HEK293 (cell line): ENCODE measurements at regions not wholly inside any gene's neighbourhood (a gene's known extent, or its start where the extent isn't known, plus 50 kb on each side); places are given as distances from the start of the nearest gene placed in this dataset.

Experiments used
- CTCF ChIA-PET: fragments of 350-600 bp; formaldehyde crosslinking; extraction: SDS; loops from one replicate; lab custom pipeline; 2021; ENCODE audit warnings: antibody characterized with exemption; lab: Yijun Ruan, JAX
- POLR2A ChIA-PET: fragments of 300-600 bp; formaldehyde crosslinking; extraction: SDS; loops from one replicate; lab custom pipeline; 2020; ENCODE audit warnings: antibody characterized with exemption, inconsistent platforms; lab: Yijun Ruan, JAX
- H3K27ac ChIP-seq: fragments of 200-500 bp; sonication (Bioruptor generic); 2 replicates; pipeline ENCODE4 v1.5.1; 2014; ENCODE audit warnings: low read depth, low read length, control low read depth, inconsistent platforms; ENCODE audit errors: extremely low read depth
- H3K36me3 ChIP-seq, 2 experiments: fragments of 200-500 bp in 1 of 2; sonication (Bioruptor generic) in 1 of 2; 1 replicate in 1 of 2; 2 replicates in 1 of 2; pipeline ENCODE4 v1.5.1; 2014 to 2017; ENCODE audit warnings: inconsistent platforms in 2 of 2, low read length in 2 of 2; ENCODE audit not compliant: control insufficient read depth in 2 of 2, insufficient read depth in 1 of 2
- H3K4me1 ChIP-seq: fragments of 200-500 bp; sonication (Bioruptor generic); 2 replicates; pipeline ENCODE4 v1.5.1; 2014; ENCODE audit warnings: mild to moderate bottlenecking, low read length, inconsistent platforms; ENCODE audit not compliant: control insufficient read depth, insufficient read depth
- H3K4me3 ChIP-seq: 2 replicates; pipeline ENCODE4 v1.5.1; 2011; ENCODE audit warnings: low read depth, mild to moderate bottlenecking, control low read depth, low read length, moderate library complexity
- H3K9me3 ChIP-seq: fragments of 200-500 bp; sonication (Bioruptor generic); 2 replicates; pipeline ENCODE4 v1.5.1; 2014; ENCODE audit warnings: low read depth, low read length, inconsistent platforms; ENCODE audit not compliant: control insufficient read depth, insufficient read depth
- OSR2 ChIP-seq: fragments of 450-650 bp; formaldehyde crosslinking; IDR thresholded peaks from 2 replicates; pipeline ENCODE4 v1.5.1; 2016; ENCODE audit warnings: missing biosample characterization, missing genetic modification characterization
- YY2 ChIP-seq: fragments of 450-650 bp; formaldehyde crosslinking; IDR thresholded peaks from 2 replicates; pipeline ENCODE4 v1.5.1; 2016; ENCODE audit warnings: missing biosample characterization, missing genetic modification characterization
- ZBTB20 ChIP-seq: fragments of 450-650 bp; formaldehyde crosslinking; IDR thresholded peaks from 2 replicates; pipeline ENCODE4 v1.5.1; 2016; ENCODE audit warnings: missing biosample characterization, missing genetic modification characterization
- ZFP69B ChIP-seq: fragments of 450-650 bp; formaldehyde crosslinking; IDR thresholded peaks from 2 replicates; pipeline ENCODE4 v1.5.1; 2016; ENCODE audit warnings: missing biosample characterization, missing genetic modification characterization
- ZIC2 ChIP-seq: fragments of 450-650 bp; formaldehyde crosslinking; IDR thresholded peaks from 2 replicates; pipeline ENCODE4 v1.5.1; 2016; ENCODE audit warnings: missing biosample characterization, missing genetic modification characterization
- ZNF114 ChIP-seq: fragments of 450-650 bp; formaldehyde crosslinking; IDR thresholded peaks from 2 replicates; pipeline ENCODE4 v1.5.0; 2017; ENCODE audit warnings: missing biosample characterization, missing genetic modification characterization
- ZNF23 ChIP-seq: fragments of 450-650 bp; formaldehyde crosslinking; IDR thresholded peaks from 2 replicates; pipeline ENCODE4 v1.5.1; 2016; ENCODE audit warnings: missing biosample characterization, missing genetic modification characterization, borderline replicate concordance
- ZNF324 ChIP-seq: fragments of 450-650 bp; formaldehyde crosslinking; IDR thresholded peaks from 2 replicates; pipeline ENCODE4 v1.5.1; 2016; ENCODE audit warnings: missing biosample characterization, missing genetic modification characterization
- ZNF416 ChIP-seq: fragments of 450-650 bp; formaldehyde crosslinking; IDR thresholded peaks from 2 replicates; pipeline ENCODE4 v1.5.1; 2016; ENCODE audit warnings: missing biosample characterization, missing genetic modification characterization
- ZNF530 ChIP-seq: fragments of 450-650 bp; formaldehyde crosslinking; IDR thresholded peaks from 2 replicates; pipeline ENCODE4 v1.5.1; 2016; ENCODE audit warnings: low read depth, missing biosample characterization, missing genetic modification characterization
- ZNF548 ChIP-seq: fragments of 450-650 bp; formaldehyde crosslinking; IDR thresholded peaks from 2 replicates; pipeline ENCODE4 v1.5.1; 2016; ENCODE audit warnings: missing biosample characterization, missing genetic modification characterization
- ZNF571 ChIP-seq: fragments of 450-650 bp; formaldehyde crosslinking; IDR thresholded peaks from 2 replicates; pipeline ENCODE4 v1.5.0; 2017; ENCODE audit warnings: missing biosample characterization, missing genetic modification characterization
- ZNF654 ChIP-seq: fragments of 450-650 bp; formaldehyde crosslinking; IDR thresholded peaks from 2 replicates; pipeline ENCODE4 v1.5.1; 2016; ENCODE audit warnings: low read depth, missing biosample characterization, missing genetic modification characterization
- ZNF664 ChIP-seq: fragments of 450-650 bp; formaldehyde crosslinking; IDR thresholded peaks from 2 replicates; pipeline ENCODE4 v1.5.1; 2016; ENCODE audit warnings: missing biosample characterization, missing genetic modification characterization
- ZNF76 ChIP-seq: fragments of 450-650 bp; formaldehyde crosslinking; IDR thresholded peaks from 2 replicates; pipeline ENCODE4; 2016; ENCODE audit warnings: low read depth, missing biosample characterization, missing genetic modification characterization, borderline replicate concordance
- ZSCAN16 ChIP-seq: fragments of 450-650 bp; formaldehyde crosslinking; IDR thresholded peaks from 2 replicates; pipeline ENCODE4 v1.5.1; 2016; ENCODE audit warnings: missing biosample characterization, missing genetic modification characterization
- TF ChIP-seq, protein P1 (sequence below): fragments of 450-650 bp; formaldehyde crosslinking; IDR thresholded peaks from 2 replicates; pipeline ENCODE4 v1.5.1; 2016; ENCODE audit warnings: missing biosample characterization, missing genetic modification characterization, borderline replicate concordance
- TF ChIP-seq, protein P2 (sequence below): fragments of 450-650 bp; formaldehyde crosslinking; IDR thresholded peaks from 2 replicates; pipeline ENCODE4 v1.5.1; 2017; ENCODE audit warnings: missing biosample characterization, mild to moderate bottlenecking, missing genetic modification characterization, moderate library complexity
- TF ChIP-seq, protein P3 (sequence below): fragments of 450-650 bp; formaldehyde crosslinking; IDR thresholded peaks from 2 replicates; pipeline ENCODE4 v1.5.1; 2016; ENCODE audit warnings: missing biosample characterization, missing genetic modification characterization
- TF ChIP-seq, protein P4 (sequence below): fragments of 450-650 bp; formaldehyde crosslinking; IDR thresholded peaks from 2 replicates; pipeline ENCODE4 v1.5.1; 2017; ENCODE audit warnings: missing biosample characterization, missing genetic modification characterization

DNA sequence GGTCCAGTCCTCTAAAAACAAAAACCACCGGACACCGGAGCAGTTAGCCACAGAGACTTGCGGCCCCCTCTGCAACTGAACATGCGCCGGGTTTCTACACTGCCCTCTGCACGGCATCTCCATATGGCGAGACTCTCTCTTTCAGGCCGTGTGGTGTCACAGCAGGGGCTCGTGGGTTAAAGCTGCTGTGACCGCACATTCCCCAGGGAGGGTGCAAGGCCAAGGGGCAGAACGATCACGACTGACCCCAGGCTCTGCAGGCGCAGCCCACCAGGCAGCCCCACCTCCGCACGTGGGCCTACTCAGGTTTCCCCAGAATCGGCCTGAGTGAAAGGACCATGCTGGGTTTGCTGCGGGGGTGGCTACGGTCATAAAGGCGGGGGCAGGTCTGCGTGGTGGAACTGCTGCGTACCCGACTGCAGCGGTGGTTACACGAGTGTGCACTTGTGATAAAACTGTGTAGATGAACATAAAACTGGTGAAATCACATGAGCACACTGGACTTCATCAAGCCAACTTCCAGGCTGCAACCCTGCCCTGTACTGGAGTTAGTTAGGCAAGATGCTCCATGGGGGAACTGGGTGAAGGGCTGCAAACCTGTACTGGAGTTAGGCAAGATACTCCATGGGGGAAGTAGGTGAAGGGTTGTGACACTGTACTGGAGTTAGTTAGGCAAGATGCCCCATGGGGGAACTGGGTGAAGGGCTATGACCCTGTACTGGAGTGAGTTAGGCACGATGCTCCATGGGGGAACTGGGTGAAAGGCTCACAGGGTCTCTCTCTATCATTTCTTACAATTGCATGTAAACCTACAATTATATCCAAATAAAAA, 81.4 kb upstream of the PPP2R2D start (continued):
- TF ChIP-seq, protein P1, sequence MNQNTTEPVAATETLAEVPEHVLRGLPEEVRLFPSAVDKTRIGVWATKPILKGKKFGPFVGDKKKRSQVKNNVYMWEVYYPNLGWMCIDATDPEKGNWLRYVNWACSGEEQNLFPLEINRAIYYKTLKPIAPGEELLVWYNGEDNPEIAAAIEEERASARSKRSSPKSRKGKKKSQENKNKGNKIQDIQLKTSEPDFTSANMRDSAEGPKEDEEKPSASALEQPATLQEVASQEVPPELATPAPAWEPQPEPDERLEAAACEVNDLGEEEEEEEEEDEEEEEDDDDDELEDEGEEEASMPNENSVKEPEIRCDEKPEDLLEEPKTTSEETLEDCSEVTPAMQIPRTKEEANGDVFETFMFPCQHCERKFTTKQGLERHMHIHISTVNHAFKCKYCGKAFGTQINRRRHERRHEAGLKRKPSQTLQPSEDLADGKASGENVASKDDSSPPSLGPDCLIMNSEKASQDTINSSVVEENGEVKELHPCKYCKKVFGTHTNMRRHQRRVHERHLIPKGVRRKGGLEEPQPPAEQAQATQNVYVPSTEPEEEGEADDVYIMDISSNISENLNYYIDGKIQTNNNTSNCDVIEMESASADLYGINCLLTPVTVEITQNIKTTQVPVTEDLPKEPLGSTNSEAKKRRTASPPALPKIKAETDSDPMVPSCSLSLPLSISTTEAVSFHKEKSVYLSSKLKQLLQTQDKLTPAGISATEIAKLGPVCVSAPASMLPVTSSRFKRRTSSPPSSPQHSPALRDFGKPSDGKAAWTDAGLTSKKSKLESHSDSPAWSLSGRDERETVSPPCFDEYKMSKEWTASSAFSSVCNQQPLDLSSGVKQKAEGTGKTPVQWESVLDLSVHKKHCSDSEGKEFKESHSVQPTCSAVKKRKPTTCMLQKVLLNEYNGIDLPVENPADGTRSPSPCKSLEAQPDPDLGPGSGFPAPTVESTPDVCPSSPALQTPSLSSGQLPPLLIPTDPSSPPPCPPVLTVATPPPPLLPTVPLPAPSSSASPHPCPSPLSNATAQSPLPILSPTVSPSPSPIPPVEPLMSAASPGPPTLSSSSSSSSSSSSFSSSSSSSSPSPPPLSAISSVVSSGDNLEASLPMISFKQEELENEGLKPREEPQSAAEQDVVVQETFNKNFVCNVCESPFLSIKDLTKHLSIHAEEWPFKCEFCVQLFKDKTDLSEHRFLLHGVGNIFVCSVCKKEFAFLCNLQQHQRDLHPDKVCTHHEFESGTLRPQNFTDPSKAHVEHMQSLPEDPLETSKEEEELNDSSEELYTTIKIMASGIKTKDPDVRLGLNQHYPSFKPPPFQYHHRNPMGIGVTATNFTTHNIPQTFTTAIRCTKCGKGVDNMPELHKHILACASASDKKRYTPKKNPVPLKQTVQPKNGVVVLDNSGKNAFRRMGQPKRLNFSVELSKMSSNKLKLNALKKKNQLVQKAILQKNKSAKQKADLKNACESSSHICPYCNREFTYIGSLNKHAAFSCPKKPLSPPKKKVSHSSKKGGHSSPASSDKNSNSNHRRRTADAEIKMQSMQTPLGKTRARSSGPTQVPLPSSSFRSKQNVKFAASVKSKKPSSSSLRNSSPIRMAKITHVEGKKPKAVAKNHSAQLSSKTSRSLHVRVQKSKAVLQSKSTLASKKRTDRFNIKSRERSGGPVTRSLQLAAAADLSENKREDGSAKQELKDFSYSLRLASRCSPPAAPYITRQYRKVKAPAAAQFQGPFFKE (tag by site-specific recombination), result no peak
- TF ChIP-seq ZIC2, result peak; percentile 59
- TF ChIP-seq ZFP69B (tag by site-specific recombination), result no peak

DNA sequence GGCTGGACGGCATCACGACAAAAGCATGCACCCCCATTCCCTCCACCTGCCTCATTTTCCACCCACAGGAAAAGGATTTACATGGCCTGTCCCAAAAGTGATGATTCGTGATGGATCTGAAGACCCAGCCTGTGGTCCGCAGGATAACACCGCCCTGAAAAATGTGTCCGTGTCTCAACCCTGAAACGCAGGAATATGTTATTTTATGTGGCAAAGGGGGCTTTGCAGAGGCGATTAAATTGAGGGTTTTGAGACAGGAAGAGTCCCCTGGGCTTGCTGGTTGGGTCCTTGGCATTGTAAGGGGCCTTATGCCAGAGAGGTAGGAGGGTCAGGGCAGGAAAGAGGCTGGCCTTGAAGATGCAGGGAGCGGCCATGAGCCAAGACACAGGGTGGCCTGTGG, 80.2 kb upstream of the PPP2R2D start:
- Histone ChIP-seq H3K9me3 (no peaks in the 10 kb centered on the region), H3K4me3 (no peak overlapping the region), H3K4me1 (no peaks in the 10 kb centered on the region), H3K27ac (no peak overlapping the region), H3K36me3 (no peaks in the 10 kb centered on the region)
- ChIA-PET POLR2A (no interaction called here), CTCF (no interaction called here)
- TF ChIP-seq ZBTB20, result no peak
- no peak for TF ChIP-seq OSR2
- TF ChIP-seq ZNF654 (tag by site-specific recombination), result no peak
- no peak for TF ChIP-seq ZNF114 (tag by site-specific recombination)
- TF ChIP-seq, protein P2, sequence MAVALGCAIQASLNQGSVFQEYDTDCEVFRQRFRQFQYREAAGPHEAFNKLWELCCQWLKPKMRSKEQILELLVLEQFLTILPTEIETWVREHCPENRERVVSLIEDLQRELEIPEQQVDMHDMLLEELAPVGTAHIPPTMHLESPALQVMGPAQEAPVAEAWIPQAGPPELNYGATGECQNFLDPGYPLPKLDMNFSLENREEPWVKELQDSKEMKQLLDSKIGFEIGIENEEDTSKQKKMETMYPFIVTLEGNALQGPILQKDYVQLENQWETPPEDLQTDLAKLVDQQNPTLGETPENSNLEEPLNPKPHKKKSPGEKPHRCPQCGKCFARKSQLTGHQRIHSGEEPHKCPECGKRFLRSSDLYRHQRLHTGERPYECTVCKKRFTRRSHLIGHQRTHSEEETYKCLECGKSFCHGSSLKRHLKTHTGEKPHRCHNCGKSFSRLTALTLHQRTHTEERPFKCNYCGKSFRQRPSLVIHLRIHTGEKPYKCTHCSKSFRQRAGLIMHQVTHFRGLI (tag by site-specific recombination), result no peak

DNA sequence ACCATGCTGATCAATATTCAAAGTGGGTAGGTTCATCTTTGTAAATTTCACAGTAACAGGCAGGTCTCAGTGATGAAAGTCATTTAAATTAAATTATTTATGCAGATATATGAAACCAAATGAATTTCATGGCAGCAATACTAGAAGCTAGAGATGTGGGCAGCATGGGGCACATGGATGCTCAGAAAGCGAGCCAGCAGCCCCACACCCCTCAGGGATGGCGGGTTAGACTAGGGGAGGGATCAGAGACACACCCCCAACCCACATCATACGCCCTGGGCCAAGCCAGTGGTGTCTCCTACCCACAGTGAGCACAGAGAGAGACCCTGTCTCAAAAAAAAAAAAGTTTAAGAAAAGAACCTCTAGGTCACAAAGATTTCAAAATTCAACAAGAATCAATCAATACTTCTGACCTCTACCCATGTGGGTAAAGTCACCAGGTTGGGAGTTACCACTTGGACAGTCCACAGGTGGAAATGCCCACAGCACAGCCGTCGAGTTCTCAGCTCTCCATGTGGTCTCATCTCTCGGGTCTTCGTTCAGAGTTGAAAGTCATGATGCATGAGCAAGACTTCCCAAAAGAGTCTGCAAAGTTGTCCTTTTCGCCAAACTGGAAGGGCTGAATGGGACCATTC, 79.3 kb upstream of the PPP2R2D start:
- CTCF ChIA-PET, result interaction anchor here (0.7 kb wide), 1 partner anchor 440 kb away, joined by 5 read pairs; no protein-coding TSS in a partner anchor
- POLR2A ChIA-PET, result no interaction called here
- Histone ChIP-seq H3K4me1 (no peaks in the 10 kb centered on the region), H3K4me3 (no peak overlapping the region), H3K9me3 (no peaks in the 10 kb centered on the region), H3K36me3 (no peaks in the 10 kb centered on the region), H3K27ac (no peak overlapping the region)
- TF ChIP-seq ZNF324 (no peak), ZNF548 (no peak), ZNF571 (tag by site-specific recombination) (no peak), ZNF76 (tag by site-specific recombination) (no peak), ZNF530 (tag by site-specific recombination) (no peak), ZNF23 (tag by site-specific recombination) (no peak), ZNF416 (tag by site-specific recombination) (no peak), ZSCAN16 (no peak), ZNF664 (tag by site-specific recombination) (no peak), YY2 (tag by site-specific recombination) (no peak)
- TF ChIP-seq, protein P3, sequence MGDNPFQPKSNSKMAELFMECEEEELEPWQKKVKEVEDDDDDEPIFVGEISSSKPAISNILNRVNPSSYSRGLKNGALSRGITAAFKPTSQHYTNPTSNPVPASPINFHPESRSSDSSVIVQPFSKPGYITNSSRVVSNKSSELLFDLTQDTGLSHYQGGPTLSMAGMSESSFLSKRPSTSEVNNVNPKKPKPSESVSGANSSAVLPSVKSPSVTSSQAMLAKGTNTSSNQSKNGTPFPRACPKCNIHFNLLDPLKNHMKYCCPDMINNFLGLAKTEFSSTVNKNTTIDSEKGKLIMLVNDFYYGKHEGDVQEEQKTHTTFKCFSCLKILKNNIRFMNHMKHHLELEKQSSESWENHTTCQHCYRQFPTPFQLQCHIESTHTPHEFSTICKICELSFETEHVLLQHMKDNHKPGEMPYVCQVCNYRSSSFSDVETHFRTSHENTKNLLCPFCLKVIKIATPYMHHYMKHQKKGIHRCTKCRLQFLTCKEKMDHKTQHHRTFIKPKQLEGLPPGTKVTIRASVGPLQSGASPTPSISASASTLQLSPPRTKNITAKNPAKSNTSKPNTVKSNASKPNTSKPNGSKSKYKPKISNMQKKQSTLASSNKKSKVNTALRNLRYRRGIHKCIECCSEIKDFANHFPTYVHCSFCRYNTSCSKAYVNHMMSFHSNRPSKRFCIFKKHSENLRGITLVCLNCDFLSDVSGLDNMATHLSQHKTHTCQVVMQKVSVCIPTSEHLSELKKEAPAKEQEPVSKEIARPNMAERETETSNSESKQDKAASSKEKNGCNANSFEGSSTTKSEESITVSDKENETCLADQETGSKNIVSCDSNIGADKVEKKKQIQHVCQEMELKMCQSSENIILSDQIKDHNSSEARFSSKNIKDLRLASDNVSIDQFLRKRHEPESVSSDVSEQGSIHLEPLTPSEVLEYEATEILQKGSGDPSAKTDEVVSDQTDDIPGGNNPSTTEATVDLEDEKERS (tag by site-specific recombination), result no peak
- TF ChIP-seq, protein P4, sequence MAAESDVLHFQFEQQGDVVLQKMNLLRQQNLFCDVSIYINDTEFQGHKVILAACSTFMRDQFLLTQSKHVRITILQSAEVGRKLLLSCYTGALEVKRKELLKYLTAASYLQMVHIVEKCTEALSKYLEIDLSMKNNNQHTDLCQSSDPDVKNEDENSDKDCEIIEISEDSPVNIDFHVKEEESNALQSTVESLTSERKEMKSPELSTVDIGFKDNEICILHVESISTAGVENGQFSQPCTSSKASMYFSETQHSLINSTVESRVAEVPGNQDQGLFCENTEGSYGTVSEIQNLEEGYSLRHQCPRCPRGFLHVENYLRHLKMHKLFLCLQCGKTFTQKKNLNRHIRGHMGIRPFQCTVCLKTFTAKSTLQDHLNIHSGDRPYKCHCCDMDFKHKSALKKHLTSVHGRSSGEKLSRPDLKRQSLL (tag by site-specific recombination), result no peak
